ENCODE measurements at regions not wholly inside any gene's neighbourhood (a gene's known extent, or its start where the extent isn't known, plus 50 kb on each side); places are given as distances from the start of the nearest gene placed in this dataset.
"Not testable (repeated sequence)": the region's sequence is repeated elsewhere in the genome, so short reads cannot be mapped to it uniquely, and the experiment has no call there.

DNA sequence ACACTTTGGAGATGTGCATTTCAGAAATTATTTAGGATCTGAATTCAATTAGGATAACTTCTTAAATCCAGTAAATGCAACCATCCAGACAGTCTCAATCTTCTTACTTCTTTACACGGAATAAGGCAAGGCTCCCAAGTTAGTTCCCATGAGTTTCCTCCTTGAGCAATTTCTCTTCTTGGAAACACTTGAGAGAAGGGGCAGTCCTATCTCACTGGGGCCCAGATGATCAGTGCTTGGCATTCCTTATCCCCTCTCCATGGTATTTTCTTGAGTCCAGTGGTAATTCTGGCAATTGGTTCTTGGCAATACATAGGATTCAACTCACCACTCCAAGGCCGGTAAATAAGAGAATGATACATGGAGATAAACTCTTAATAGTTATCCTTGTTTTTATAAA lies 87.1 kb upstream of the PTHLH start:
- in situ Hi-C loops (cut with HindIII; ENCODE audit: low sequenced_read_pairs): no loop called here

DNA sequence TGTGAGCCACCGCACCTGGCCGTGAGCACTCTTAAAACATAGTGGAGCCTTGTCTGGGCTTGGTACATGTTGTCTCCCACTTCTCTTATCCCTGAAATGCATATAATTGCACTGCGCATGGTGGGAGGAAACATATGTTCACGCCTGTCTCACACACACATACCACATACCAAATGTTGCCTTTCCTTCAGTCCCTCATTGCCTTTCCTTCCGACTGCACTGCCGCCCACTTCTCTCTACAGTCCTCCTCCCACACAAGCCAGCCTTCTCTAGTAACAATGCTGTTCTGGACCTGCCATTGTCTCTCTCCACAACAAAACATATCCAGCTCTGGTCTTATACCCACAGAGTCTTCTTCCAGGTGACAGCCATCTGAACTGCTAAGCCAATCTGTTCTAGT lies 88.3 kb upstream of the PTHLH start:
- in situ Hi-C loops (cut with HindIII; ENCODE audit: low sequenced_read_pairs): no loop called here

DNA sequence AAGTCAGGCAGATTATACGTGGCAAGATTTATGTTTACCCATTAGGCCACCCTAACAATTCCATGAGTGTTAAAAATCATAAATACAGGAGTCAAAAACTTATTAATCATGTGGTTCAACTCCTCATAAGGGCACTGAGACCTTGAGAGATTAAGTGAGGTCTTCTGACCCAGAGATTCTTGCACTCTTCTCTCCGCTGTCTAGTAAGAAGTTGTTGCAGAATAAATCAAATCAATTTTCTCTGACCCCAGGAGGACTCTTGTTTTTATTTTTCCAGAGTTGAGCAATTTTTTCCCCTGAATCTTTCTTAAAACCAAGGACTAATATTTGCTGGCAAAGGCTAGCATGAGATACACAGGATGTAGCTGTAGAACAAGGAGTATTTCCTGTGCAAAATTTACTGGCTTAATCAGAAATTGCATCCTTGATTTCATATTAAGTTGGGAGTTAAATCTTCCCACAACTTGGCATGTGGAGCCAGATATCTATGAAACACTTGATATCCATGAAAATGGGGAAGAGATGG lies 90.9 kb upstream of the PTHLH start:
- in situ Hi-C loops (cut with HindIII; ENCODE audit: low sequenced_read_pairs): no loop called here

DNA sequence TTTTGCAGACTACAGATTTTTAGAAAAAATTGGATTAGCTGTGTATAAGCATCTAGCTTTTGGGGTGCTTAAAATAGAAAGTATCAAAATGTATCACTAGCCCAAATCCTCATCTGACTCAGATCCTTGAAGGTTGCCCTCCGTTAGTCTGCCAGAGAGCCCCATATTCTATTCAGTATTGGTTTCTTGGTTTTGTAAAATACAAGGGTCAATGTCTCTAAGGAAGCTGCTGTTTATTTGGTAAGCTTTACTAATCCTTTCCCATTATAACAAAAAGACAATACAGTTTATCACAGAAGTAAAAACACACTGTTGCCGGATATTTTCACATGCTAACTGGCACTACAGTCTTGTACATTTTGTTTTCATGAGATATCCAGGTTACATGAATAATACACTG lies 92.8 kb upstream of the PTHLH start:
- in situ Hi-C loops (cut with HindIII; ENCODE audit: low sequenced_read_pairs): no loop called here

DNA sequence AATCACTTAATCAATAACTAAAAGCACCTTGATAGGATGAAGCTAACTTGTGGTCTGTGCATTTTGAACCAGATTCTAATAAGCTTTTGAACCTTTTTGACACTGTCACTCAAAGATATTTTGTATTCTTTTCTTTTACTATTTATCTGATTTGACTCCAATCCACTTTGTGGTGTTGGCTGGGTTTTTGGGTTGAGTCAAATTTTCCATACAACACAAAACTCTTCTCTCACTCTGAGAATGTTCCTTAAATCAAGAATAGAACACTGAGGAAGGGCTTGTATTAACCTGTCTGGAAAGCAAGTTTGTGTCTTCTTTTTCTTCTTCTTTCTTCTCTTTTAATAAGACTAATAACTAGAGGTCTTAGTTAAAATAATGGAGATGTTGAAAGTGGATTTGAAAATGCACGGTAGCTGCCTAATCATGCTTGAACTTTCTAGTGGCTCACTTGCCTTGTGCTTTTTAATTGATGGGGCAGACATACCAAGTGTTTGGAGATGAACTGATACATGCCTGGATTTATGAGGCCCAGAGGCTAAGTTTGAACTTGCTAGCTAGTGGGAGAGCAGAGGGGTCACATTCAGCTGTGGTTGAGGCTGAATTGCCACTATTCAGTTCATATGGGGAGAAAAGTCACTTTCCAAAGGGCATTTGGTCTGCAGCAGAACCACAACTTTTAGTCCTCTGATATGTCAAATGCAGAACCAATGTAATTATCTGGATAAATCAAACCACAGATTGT lies 93.5 kb upstream of the PTHLH start:
- in situ Hi-C loops (cut with HindIII; ENCODE audit: low sequenced_read_pairs): no loop called here

DNA sequence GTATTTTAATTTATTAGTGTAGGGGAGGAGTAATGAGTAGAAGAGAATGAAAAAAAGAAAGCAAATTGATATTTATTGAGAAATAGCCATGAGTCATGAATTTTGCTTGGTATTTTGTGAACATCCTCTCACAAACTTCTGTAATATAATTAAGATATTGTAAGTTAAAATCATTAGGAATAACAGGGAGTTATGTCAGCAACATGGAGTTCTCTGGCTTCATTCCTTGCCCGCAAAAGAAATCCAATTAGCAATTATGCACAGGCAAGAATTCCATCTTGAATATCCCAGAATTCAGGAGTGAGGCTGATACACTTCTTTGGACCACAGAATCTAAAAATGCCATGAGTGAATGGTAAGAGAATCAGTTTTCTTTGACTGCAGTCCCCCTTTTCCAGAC lies 94.3 kb upstream of the PTHLH start:
- in situ Hi-C loops (cut with HindIII; ENCODE audit: low sequenced_read_pairs): no loop called here

DNA sequence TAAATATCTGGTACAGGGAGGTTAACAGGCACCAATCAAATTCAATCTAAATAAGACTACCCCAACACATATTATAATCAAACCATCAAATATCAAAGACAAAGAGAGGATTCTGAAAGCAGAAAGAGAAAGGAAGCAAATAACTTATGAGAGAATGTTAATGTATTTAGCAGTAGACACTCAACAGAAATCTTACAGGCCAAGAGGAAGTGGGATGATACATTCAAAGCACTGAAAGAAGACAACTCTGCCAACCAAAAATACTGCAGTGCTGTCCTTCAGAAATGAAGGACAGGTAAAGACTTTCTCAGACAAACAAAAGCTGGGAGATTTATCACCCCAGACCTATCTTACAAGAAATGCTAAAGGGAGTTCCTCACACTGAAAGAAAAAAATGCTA lies 95.9 kb upstream of the PTHLH start:
- in situ Hi-C loops (cut with HindIII; ENCODE audit: low sequenced_read_pairs): no loop called here

DNA sequence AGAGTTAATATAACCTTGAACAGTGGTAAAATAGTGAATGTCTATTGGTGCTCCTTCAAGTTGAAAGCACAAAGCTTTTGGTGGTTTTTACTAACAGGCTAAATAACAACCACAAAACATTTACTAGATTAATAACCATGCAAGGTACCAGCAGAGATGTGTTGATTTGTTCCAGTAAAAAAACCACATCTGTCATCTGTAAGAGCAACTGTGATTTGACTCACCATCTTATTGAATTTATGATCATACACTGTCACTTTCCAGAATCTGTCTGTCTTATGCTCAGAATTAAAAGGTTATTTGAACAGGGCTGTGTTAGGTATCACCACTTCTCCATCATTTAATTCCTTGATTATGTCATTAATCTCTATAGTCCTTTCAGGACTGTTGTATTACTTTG lies 107.0 kb upstream of the PTHLH start:
- in situ Hi-C loops (cut with HindIII; ENCODE audit: low sequenced_read_pairs): no loop called here

DNA sequence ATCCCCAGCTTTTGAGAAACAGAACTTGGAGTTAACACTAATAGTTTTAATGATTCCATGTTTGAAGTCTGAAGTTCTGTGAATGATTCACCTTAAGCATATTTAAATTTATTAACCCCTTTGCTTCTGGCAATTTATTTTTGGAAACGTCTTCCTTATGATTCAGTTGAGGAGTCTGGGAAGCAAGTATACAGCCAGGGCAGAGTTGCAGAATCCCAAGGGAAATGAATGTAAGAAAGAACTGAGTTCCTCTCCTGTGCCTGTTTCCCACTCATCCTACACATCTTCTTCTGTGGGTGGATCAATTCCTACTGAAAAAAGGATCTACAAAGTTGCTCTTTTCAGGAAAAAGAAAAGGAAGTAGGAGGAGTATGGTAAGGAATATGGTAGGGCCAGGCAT lies 108.2 kb upstream of the CCDC91 start:
- in situ Hi-C loops (cut with HindIII; ENCODE audit: low sequenced_read_pairs): no loop called here

DNA sequence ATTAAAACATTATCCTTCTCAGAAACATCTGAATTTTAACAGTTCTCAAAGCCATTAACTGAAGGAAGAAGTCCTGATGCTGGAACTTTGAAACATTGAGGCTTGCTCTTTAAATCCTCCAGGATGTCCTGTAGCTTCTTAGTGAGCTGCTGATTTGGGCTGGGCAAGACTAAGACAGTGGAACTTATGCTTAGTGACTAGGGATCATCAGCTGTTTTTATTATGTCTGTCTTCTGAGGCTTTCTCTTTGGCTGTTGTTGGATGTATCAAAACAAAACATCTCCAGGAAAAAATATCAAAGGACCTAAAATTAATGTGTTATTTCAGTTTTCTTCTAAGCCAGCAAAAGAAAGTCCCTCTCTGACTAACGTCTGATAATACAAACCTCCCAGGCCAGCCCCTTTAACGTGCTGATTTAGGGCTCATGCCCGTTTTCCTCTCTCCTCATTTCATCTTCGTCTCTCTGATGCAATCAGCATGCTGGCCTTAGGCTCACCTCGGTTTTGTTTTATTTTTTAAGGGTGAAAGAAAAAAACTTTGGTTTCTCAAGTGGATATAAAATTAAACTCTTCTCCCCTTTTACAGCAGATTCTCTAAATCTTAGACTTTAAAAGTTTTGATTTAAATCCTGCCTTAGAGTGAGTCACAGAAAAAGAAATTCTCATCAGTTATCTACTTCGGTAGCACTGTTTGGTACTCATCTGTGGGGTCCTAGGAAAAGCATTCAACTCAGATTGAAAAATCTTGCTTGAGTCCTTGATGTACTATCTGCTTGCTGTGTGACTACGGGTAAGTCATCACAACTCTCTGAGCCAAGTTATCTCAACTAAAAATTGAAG lies 106.2 kb upstream of the CCDC91 start:
- in situ Hi-C loops (cut with HindIII; ENCODE audit: low sequenced_read_pairs): no loop called here

DNA sequence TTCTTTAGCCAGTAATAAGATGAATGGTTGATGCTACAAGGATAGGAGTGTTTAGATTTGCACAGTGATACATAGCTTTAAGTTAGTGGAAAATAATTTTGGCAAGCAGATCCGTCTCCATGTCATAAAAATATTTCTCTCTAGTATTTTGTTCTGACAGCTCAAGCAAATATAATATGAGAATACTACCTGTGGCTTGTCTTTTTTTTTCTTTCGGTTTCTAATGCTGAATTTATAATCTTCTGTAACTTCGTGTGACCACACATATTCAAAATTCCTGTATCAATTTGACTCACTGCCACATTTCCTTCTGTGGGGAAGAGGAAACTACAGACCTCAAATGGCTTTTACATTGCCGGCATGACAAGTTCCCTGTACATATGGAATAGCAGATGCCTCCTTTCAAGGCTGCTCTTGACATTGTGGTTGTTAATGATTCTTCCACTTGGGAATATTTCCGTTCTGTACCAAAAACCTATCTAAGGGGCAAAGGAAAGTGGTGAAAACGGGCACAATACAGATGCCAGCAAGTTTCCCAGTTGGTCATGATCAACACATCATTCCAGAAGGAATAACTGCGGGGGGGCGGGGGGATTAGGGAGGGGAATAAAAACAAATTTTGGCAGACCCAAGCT lies 103.6 kb upstream of the CCDC91 start:
- in situ Hi-C loops (cut with HindIII; ENCODE audit: low sequenced_read_pairs): no loop called here

DNA sequence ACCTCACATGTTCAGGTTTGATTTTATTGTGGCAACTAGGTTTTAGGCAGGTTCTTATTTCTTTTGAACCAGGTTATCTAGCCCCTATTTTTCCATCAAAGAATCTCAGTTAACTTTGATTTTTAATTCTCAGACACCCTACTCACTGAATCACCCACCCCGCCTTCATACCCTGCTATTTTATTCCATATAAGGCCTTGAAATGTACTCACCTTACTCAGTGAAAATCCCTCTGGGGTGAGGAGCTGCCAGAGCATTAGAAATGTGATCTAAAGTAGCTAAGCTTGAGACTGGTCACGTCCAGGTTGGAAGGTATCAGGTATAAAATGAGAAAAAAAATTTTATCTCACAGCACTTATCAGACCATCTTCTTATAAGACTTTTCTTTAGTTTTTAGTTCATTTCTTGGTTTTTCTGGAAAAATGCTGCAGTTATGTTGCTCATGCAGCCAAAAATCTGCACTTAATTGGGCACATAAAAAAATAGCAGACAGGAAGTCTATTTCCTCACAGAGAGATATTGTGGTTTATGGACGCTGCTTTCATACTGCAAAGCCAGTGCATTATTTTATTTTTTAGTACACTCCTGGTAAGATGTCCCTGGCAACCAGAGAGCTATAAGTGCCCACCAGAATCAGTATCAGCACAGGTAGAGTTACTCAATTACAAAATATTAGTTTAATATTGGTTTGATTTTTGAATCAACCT lies 101.5 kb upstream of the CCDC91 start:
- in situ Hi-C loops (cut with HindIII; ENCODE audit: low sequenced_read_pairs): no loop called here

DNA sequence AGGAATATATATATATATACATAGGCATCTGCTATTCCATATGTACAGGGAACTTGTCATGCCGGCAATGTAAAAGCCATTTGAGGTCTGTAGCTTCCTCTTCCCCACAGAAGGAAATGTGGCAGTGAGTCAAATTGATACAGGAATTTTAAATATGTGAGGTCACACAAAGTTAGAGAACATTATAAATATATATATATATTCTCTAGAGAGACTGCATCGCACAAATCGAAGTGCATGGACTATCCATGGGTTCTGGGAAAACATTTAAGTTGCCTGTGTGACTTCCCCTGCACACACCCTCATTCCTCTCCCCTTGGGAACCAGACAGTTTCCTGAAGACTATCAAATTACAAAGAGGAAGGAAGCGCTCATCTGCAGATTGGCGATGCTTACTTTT lies 100.9 kb upstream of the CCDC91 start:
- in situ Hi-C loops (cut with HindIII; ENCODE audit: low sequenced_read_pairs): no loop called here

DNA sequence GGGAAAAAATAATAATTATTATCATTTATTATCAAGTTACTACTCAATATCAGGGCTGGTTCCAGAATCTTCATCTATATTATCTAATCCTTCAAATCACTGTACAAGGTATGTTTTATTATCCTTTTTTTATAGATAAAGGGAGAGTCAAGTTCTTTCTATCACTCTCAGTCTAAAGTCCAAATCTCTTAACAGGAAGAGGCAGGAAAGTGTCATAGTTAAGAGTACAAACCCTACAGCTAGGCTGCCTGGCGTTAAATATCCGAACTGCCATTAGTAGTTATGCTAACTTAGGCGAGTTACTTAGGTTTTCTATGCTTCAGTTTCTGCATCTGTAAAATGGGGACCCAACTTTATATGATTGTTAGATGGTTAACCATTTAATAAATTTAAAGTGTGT lies 99.4 kb upstream of the CCDC91 start:
- in situ Hi-C loops (cut with HindIII; ENCODE audit: low sequenced_read_pairs): no loop called here

DNA sequence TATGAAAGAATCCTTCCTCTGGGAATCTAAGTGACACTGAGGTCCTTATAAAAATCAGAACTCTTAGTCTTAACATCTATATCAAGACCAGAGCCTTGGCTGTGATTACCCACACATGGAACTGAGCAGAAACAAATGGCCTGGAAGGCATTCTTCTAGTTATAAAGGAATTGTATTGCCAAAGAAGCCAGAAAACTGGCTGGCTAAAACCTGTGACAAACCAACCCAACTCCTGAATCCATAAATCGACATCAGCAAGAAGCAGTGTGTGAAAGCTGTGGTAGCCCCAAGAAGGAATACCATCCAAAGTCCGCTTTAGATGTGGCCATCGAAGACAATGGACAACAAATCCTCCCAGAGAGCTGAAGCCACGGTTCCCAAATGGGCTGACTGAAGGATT lies 97.9 kb upstream of the CCDC91 start:
- in situ Hi-C loops (cut with HindIII; ENCODE audit: low sequenced_read_pairs): no loop called here

DNA sequence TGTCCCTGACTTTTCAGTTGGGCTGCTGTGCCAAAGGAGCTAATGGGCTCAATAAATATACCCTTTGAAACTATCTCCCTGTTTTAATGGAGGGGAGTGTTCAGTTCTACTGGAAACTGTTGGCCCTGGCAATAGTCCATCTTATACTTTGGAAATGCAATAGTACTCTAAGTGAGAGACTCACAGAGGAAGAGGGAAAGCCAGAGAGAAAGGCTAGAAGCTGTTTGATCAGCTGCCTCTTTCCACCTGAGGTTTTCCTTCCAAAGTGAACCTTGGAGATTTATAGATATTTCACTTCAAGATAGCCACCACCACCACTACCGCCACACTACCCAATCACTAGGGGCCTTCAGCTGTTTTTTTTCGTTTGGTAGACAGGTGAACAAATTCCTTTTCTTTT lies 93.6 kb upstream of the CCDC91 start:
- in situ Hi-C loops (cut with HindIII; ENCODE audit: low sequenced_read_pairs): no loop called here

DNA sequence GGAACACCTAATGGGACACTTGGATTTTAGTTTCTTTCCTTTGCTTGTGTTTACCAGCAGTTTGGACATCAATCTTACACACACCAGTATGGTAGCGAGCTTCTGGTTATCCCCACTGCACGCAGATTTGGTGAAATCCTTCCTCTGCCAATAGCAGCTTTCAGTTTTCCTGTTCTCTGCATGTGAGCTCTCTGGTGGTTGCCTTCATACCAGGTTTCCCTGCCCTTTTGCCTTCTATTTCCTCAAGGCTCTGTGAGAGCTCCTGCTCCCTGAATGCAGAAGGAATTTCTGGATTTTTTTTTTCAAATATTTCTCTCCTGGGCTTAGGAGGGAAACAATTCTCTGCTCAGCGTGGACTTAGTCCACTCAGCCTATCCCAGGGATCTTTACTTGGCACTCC lies 93.0 kb upstream of the CCDC91 start:
- in situ Hi-C loops (cut with HindIII; ENCODE audit: low sequenced_read_pairs): no loop called here

DNA sequence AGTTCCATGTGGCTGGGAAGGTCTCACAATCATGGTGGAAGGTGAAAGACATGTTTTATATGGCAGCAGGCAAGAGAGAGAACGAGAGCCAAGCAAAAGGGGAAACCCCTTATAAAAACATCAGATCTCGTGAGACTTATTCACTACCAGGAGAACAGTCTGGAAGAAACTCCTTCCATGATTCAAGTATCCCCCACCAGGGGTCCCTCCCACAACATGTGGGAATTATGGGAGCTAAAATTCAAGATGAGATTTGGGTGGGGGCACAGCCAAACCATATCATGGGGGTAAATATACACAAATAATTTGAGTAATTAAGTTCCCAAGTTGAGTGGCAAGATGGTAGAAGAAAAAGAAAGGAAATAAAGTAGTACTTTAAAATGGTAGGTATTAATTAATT lies 91.0 kb upstream of the CCDC91 start:
- in situ Hi-C loops (cut with HindIII; ENCODE audit: low sequenced_read_pairs): not testable (repeated sequence)

DNA sequence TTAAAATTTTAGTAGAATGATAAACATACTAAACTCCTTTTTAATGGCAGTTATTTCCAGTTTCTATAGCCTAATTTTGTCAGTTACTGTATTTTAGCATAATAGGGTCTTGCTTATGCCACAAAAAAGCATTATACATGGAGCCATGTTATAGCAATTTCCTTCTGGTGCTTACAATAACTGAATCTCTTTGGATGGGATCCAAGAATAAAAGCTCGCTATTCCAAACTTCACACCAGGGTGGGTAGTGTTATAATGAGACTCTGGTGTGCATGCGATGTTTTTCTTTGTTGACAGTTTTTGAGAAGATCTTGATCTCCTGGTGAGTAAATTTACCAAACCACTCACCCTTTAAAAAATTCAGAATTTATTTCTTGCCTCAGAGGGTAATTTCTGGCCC lies 90.4 kb upstream of the CCDC91 start:
- in situ Hi-C loops (cut with HindIII; ENCODE audit: low sequenced_read_pairs): loop anchor here (5.0 kb wide), 1 partner anchor 72 kb away; no protein-coding TSS in a partner anchor

DNA sequence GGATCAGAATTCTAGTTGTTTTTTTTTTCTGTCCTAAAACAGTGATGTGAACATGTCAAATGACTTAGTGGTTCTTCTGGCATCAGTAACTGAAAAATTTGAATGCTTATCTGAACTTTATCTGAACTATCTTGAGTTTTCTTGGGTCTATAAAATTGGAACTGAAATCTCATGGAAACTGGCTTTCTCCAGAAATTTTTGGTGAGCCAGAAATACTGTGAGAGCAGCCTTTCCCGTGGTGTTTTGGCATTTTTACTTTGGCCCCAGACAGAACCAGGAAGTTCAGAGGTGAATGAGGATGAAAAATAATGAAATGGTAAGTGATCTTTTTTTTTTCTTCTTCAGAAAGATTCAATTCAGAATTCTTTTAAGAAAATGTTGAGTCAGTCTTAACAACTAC lies 89.5 kb upstream of the CCDC91 start:
- in situ Hi-C loops (cut with HindIII; ENCODE audit: low sequenced_read_pairs): loop anchor here (5.0 kb wide), 1 partner anchor 72 kb away; no protein-coding TSS in a partner anchor

DNA sequence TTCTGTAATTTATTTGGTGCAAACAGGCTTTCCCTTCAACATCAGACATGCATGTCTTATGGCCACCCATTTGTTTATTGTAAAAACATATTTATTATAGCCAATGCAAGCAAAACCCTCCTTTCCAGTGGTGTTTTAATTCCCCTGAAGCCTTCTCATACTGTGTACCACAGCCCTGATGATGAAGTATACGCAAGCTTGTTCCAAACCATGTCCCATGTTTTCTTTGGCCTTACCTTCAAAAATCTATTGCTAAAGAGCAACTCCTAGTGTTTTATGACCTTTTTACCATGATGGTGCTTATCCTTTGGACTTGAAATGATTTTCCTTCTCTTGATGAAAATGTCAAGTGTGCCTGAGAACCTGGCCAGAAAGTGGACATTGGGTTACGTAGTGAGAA lies 85.9 kb upstream of the CCDC91 start:
- in situ Hi-C loops (cut with HindIII; ENCODE audit: low sequenced_read_pairs): loop anchor here (5.0 kb wide), 1 partner anchor 68 kb away; no protein-coding TSS in a partner anchor

All from endothelial cell of hepatic sinusoid (primary cell).